HepG2 (cell line): ENCODE measurements at regions not wholly inside any gene's neighbourhood (a gene's known extent, or its start where the extent isn't known, plus 50 kb on each side); places are given as distances from the start of the nearest gene placed in this dataset.

ENCODE experiments used
- ATAC-seq: fragments of 200-7000 bp; cut with Tn5 transposase; 3 replicates; pipeline ENCODE4 v1.9.1; 2020; ENCODE audit warnings: mild to moderate bottlenecking, moderate library complexity
- BruUV-seq: library from RNA; stranded (reverse); fragments of 400-500 nt; replicated peaks from 2 replicates; lab custom pipeline; 2021; lab: Mats Ljungman, UMichigan
- CTCF ChIA-PET: fragments of 300-600 bp; formaldehyde crosslinking; extraction: SDS; loops from one replicate; lab custom pipeline; 2021; ENCODE audit warnings: low total read pairs, inconsistent platforms, low intra/inter-chr PET ratio; lab: Yijun Ruan, JAX
- POLR2A ChIA-PET: fragments of 350-600 bp; sonication (Branson Sonifier 250); formaldehyde crosslinking; loops from one replicate; lab custom pipeline; 2020; ENCODE audit warnings: antibody characterized with exemption, inconsistent platforms; lab: Yijun Ruan, JAX
- DNase-seq: peaks from one replicate; pipeline ENCODE4 v3.0.0-alpha.2; 2015; ENCODE audit warnings: low spot score
- FAIRE-seq: peaks from 3 replicates; lab custom pipeline; 2011; peaks lifted over from hg19 to GRCh38; lab: Jason Lieb, UNC
- H2AFZ ChIP-seq: one replicate; pipeline ENCODE4 v1.6.1; 2011; ENCODE audit warnings: low read length, inconsistent platforms
- H3K27ac ChIP-seq: fragments of 300-600 bp; 3 replicates; pipeline ENCODE4 v1.8.0; 2011; ENCODE audit warnings: mixed run types, mild to moderate bottlenecking, mixed read lengths, low read length, inconsistent platforms; ENCODE audit not compliant: insufficient read depth; ENCODE audit errors: extremely low read length
- H3K27me3 ChIP-seq, 2 experiments: fragments of 200-600 bp in 1 of 2; 2 replicates in 1 of 2; 3 replicates in 1 of 2; pipeline versions ENCODE4 v1.6.0 to v1.8.0; 2011; ENCODE audit warnings: low read length in 2 of 2, mild to moderate bottlenecking in 2 of 2, moderate library complexity in 2 of 2, inconsistent platforms in 1 of 2; ENCODE audit not compliant: insufficient read depth in 2 of 2, control insufficient read depth in 1 of 2
- H3K36me3 ChIP-seq, 2 experiments: fragments of 200-600 bp in 1 of 2; replicated peaks in 1 of 2; 2 replicates in 1 of 2; 3 replicates in 1 of 2; pipeline versions ENCODE4 v1.5.1 to v1.8.0; 2011; ENCODE audit warnings: low read length in 2 of 2, inconsistent platforms in 1 of 2; ENCODE audit not compliant: insufficient read depth in 2 of 2, control insufficient read depth in 1 of 2
- H3K4me1 ChIP-seq: 2 replicates; pipeline ENCODE4 v1.5.1; 2012; ENCODE audit warnings: low read length, inconsistent platforms; ENCODE audit not compliant: insufficient read depth
- H3K4me2 ChIP-seq: 2 replicates; pipeline ENCODE4 v1.6.0; 2011; ENCODE audit warnings: low read depth, low read length, inconsistent platforms
- H3K4me3 ChIP-seq, 3 experiments: fragments of 200-600 bp in 1 of 3; sonication (generic), shearing (Covaris generic) in 1 of 3; replicated peaks in 1 of 3; 2 replicates each; pipeline ENCODE4 v1.5.1; 2011 to 2016; ENCODE audit warnings: low read length in 3 of 3, inconsistent platforms in 2 of 3, low read depth in 2 of 3, mild to moderate bottlenecking in 2 of 3, control low read depth in 1 of 3, mixed read lengths in 1 of 3; ENCODE audit not compliant: insufficient read depth in 1 of 3
- H3K79me2 ChIP-seq: one replicate; pipeline ENCODE4 v1.6.1; 2011; ENCODE audit warnings: low read length, inconsistent platforms; ENCODE audit not compliant: insufficient read depth
- H3K9ac ChIP-seq: 2 replicates; pipeline ENCODE4 v1.6.0; 2011; ENCODE audit warnings: mild to moderate bottlenecking, low read depth, low read length, inconsistent platforms; ENCODE audit not compliant: insufficient read depth
- H3K9me3 ChIP-seq: 2 replicates; pipeline ENCODE4 v1.5.1; 2012; ENCODE audit warnings: mild to moderate bottlenecking, low read length
- H4K20me1 ChIP-seq: 2 replicates; pipeline ENCODE4 v1.6.0; 2011; ENCODE audit warnings: inconsistent platforms, mild to moderate bottlenecking, low read length, moderate library complexity; ENCODE audit not compliant: insufficient read depth
- HOXA3 ChIP-seq: sonication (generic); formaldehyde crosslinking; IDR thresholded peaks from 2 replicates; pipeline ENCODE4 v1.5.0; 2020; ENCODE audit warnings: missing genetic modification reagents
- KAT2B ChIP-seq: fragments of 150-350 bp; IDR thresholded peaks from 2 replicates; pipeline ENCODE4 v1.6.1; 2014; ENCODE audit warnings: low read depth, low read length, borderline replicate concordance
- POLR2A ChIP-seq, 2 experiments: IDR thresholded peaks; 2 replicates each; pipeline ENCODE4 v1.6.1; 2011; ENCODE audit warnings: low read depth in 2 of 2, low read length in 2 of 2, mild to moderate bottlenecking in 1 of 2, moderate library complexity in 1 of 2; ENCODE audit not compliant: insufficient read depth in 1 of 2
- SMAD3 ChIP-seq: sonication (generic); formaldehyde crosslinking; IDR thresholded peaks from 2 replicates; pipeline ENCODE4 v1.4.0; 2020; ENCODE audit warnings: missing genetic modification reagents
- SOX13 ChIP-seq, 3 experiments: fragments of 450-650 bp in 1 of 3; sonication (generic) in 1 of 3; formaldehyde crosslinking in 1 of 3; IDR thresholded peaks in 2 of 3; conservative IDR thresholded peaks in 1 of 3; 2 replicates each; pipeline versions ENCODE4 v1.5.0 to v1.6.1; 2016 to 2020; ENCODE audit warnings: antibody characterized with exemption in 1 of 3, mild to moderate bottlenecking in 1 of 3, missing compliant biosample characterization in 1 of 3, missing genetic modification reagents in 1 of 3, moderate library complexity in 1 of 3
- TAF1 ChIP-seq: sonication (generic); formaldehyde crosslinking; IDR thresholded peaks from 2 replicates; pipeline ENCODE4 v1.4.0; 2020; ENCODE audit warnings: missing genetic modification reagents
- ZNF333 ChIP-seq: sonication (generic); formaldehyde crosslinking; IDR thresholded peaks from 2 replicates; pipeline ENCODE4 v1.4.0; 2020; ENCODE audit warnings: mild to moderate bottlenecking, missing genetic modification reagents, borderline replicate concordance
- ZNF644 ChIP-seq: IDR thresholded peaks from 2 replicates; pipeline ENCODE4 v1.6.1; 2016; ENCODE audit warnings: low read depth
- whole genome bisulfite sequencing: methylation state at CpG from one replicate; pipeline ENCODE4 v1.1.6; 2017; ENCODE audit warnings: low lambda C conversion rate; 5-methylcytosine and 5-hydroxymethylcytosine counted together
- in situ Hi-C: cut with HindIII; loops from 2 replicates; pipeline ENCODE4 v1.10.0; 2017; ENCODE audit warnings: low pct_unique_long_range_greater_than_20kb; ENCODE audit not compliant: extremely low pct_ligation_motif_present
- intact Hi-C: fragments of 100-400 bp; cut with micrococcal nuclease; formaldehyde crosslinking; loops from one replicate; pipeline ENCODE4 v1.10.0; 2022; ENCODE audit not compliant: unreplicated experiment
- TF ChIP-seq, protein P1 (sequence below): sonication (generic); formaldehyde crosslinking; IDR thresholded peaks from 2 replicates; pipeline ENCODE4 v1.4.0; 2020; ENCODE audit warnings: missing genetic modification reagents, borderline replicate concordance
- TF ChIP-seq, protein P2 (sequence below): sonication (generic); formaldehyde crosslinking; IDR thresholded peaks from 2 replicates; pipeline ENCODE4 v1.5.1; 2020; ENCODE audit warnings: missing genetic modification reagents, mild to moderate bottlenecking, borderline replicate concordance
- TF ChIP-seq, protein P3 (sequence below): sonication (generic); formaldehyde crosslinking; IDR thresholded peaks from 2 replicates; pipeline ENCODE4 v1.8.0; 2023; ENCODE audit warnings: mild to moderate bottlenecking, missing genetic modification reagents

DNA sequence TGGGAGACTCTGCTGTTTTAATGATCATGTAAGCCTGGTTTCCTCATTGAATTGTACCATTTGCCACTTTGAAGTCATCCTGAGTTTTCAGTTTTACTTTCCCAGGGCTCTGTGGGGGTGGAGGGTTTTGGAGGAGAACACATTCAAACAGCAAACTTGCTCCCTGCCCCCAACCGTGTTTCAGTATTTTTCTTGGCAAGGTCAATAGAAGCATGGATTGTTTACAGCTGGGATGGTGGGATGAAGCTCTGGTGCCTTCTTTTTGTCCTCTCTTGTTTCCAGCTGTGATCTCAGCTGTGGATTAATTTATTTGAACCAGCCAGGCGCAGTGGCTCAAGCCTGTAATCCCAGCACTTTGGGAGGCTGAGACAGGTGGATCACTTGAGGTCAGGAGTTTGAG is 54.3 kb upstream of the SERBP1 start (continued):
- TF ChIP-seq, protein P1, sequence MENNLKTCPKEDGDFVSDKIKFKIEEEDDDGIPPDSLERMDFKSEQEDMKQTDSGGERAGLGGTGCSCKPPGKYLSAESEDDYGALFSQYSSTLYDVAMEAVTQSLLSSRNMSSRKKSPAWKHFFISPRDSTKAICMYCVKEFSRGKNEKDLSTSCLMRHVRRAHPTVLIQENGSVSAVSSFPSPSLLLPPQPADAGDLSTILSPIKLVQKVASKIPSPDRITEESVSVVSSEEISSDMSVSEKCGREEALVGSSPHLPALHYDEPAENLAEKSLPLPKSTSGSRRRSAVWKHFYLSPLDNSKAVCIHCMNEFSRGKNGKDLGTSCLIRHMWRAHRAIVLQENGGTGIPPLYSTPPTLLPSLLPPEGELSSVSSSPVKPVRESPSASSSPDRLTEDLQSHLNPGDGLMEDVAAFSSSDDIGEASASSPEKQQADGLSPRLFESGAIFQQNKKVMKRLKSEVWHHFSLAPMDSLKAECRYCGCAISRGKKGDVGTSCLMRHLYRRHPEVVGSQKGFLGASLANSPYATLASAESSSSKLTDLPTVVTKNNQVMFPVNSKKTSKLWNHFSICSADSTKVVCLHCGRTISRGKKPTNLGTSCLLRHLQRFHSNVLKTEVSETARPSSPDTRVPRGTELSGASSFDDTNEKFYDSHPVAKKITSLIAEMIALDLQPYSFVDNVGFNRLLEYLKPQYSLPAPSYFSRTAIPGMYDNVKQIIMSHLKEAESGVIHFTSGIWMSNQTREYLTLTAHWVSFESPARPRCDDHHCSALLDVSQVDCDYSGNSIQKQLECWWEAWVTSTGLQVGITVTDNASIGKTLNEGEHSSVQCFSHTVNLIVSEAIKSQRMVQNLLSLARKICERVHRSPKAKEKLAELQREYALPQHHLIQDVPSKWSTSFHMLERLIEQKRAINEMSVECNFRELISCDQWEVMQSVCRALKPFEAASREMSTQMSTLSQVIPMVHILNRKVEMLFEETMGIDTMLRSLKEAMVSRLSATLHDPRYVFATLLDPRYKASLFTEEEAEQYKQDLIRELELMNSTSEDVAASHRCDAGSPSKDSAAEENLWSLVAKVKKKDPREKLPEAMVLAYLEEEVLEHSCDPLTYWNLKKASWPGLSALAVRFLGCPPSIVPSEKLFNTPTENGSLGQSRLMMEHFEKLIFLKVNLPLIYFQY (CRISPR knock-in tag): no peak
- TF ChIP-seq KAT2B: no peak
- no peak for TF ChIP-seq SMAD3 (CRISPR knock-in tag)

DNA sequence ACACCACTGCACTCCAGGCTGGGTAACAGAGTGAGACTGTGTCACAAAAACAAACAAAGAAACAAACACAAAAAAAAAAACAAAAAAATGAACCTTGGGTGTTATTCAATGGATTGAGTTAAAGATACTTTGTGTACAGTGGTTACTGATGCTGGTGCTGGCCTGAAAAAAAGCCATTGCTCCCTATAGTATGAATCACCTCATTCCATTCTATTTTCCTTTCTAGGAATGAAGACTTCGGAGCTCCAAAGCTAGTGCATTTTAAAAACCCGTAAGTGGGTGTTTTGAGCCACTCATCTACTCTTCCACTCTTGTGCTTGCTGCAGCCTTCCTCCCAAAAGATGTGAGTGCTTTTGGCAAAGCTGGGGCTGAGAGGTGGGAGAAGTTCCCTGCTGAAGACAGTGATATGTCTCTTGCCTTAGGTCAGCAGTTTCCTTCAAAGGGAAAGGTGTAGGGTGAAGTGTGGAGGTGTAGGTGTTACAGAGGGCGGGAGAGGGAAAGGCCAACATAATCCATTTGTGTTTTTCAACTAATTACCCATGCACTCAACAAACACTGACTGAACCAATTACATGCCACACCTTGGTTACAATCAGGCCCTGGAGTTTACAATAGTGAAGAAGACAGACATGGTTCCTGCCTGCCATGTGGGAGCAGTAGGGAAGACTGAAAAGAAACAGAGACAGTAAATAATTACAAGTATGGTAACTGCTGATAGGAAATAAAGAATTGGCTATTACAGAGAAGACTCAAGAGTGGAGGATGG is 55.0 kb upstream of the SERBP1 start:
- H3K9ac ChIP-seq: no peak overlapping the region
- peaks cover 7% of the 10 kb centered on the region; the same call in 1 of the 2 replicates for H3K4me1 ChIP-seq
- peaks cover 0 to 6% of the 10 kb centered on the region in 2 experiments; a peak in 1 of 5 replicates for H3K27me3 ChIP-seq
- no peaks in the 10 kb centered on the region for H3K9me3 ChIP-seq
- no TSS peak for BruUV-seq
- H3K36me3 ChIP-seq: no peaks in the 10 kb centered on the region
- H4K20me1 ChIP-seq: no peaks in the 10 kb centered on the region
- H3K4me2 ChIP-seq: no peak overlapping the region
- TF ChIP-seq TAF1 (CRISPR knock-in tag) (no peak), POLR2A (IDR thresholded peaks at IDR 0.05; ENCODE audit: insufficient read depth in 1 of 2, low read depth in 2 of 2, low read length in 2 of 2) (no peak), SOX13 (IDR thresholded peaks at IDR 0.05) (no peak), SOX13 (CRISPR knock-in tag; conservative IDR thresholded peaks at IDR 0.05 in 1 of 2, IDR thresholded peaks at IDR 0.05 in 1 of 2) (no peak), ZNF333 (CRISPR knock-in tag) (no peak), HOXA3 (CRISPR knock-in tag) (no peak), ZNF644 (CRISPR knock-in tag) (no peak)
- TF ChIP-seq, protein P2, sequence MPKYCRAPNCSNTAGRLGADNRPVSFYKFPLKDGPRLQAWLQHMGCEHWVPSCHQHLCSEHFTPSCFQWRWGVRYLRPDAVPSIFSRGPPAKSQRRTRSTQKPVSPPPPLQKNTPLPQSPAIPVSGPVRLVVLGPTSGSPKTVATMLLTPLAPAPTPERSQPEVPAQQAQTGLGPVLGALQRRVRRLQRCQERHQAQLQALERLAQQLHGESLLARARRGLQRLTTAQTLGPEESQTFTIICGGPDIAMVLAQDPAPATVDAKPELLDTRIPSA (CRISPR knock-in tag): no peak
- TF ChIP-seq, protein P3, sequence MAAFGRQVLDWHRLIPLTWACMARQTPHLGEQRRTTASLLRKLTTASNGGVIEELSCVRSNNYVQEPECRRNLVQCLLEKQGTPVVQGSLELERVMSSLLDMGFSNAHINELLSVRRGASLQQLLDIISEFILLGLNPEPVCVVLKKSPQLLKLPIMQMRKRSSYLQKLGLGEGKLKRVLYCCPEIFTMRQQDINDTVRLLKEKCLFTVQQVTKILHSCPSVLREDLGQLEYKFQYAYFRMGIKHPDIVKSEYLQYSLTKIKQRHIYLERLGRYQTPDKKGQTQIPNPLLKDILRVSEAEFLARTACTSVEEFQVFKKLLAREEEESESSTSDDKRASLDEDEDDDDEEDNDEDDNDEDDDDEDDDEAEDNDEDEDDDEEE (CRISPR knock-in tag): no peak
- TF ChIP-seq, all 625 proteins: peak for 0
- POLR2A ChIA-PET: no interaction called here
- Histone ChIP-seq H3K4me3 (no peak overlapping the region), H3K79me2 (no peaks in the 10 kb centered on the region), H3K27ac (no peak overlapping the region), H2AFZ (no peak overlapping the region)
- intact Hi-C loops (loop anchor here (5.0 kb wide), 1 partner anchor 53 kb away; the partner anchor contains the start of gene SERBP1), in situ Hi-C loops (no loop called here)
- no peak for FAIRE-seq
- CTCF ChIA-PET: no interaction called here
- no peak for ATAC-seq
- no peak for DNase-seq
- WGBS: 61% methylated on average over 3 of the region's 3 CpGs
